Hepatocyte (in vitro differentiated cells): ENCODE measurements at regions not wholly inside any gene's neighbourhood (a gene's known extent, or its start where the extent isn't known, plus 50 kb on each side); places are given as distances from the start of the nearest gene placed in this dataset.

ENCODE experiments used
- DNase-seq: peaks from one replicate; pipeline ENCODE4 v3.0.0-alpha.2; 2016; ENCODE audit warnings: low spot score
- H2AFZ ChIP-seq: fragments of 200-600 bp; sonication (generic); 2 replicates; pipeline ENCODE4 v1.6.0; 2016; ENCODE audit warnings: antibody characterized with exemption, mild to moderate bottlenecking
- H3K27ac ChIP-seq: fragments of 200-600 bp; sonication (generic); 2 replicates; pipeline ENCODE4 v1.5.1; 2016; ENCODE audit warnings: mild to moderate bottlenecking
- H3K27me3 ChIP-seq: fragments of 200-600 bp; sonication (generic); 2 replicates; pipeline ENCODE4 v1.6.1; 2016
- H3K36me3 ChIP-seq: fragments of 200-600 bp; sonication (generic); replicated peaks from 2 replicates; pipeline ENCODE4 v1.5.1; 2016; ENCODE audit warnings: low read depth; ENCODE audit not compliant: insufficient read depth
- H3K4me1 ChIP-seq: fragments of 200-600 bp; sonication (generic); 2 replicates; pipeline ENCODE4 v1.5.1; 2016; ENCODE audit warnings: mild to moderate bottlenecking, moderate library complexity; ENCODE audit not compliant: insufficient read depth
- H3K4me2 ChIP-seq: fragments of 200-600 bp; sonication (generic); 2 replicates; pipeline ENCODE4 v1.6.0; 2016
- H3K4me3 ChIP-seq: fragments of 200-600 bp; sonication (generic); 2 replicates; pipeline ENCODE4 v1.5.1; 2016; ENCODE audit warnings: mild to moderate bottlenecking
- H3K79me2 ChIP-seq: fragments of 200-600 bp; sonication (generic); 2 replicates; pipeline ENCODE4 v1.6.0; 2017; ENCODE audit warnings: mild to moderate bottlenecking
- H3K9me2 ChIP-seq: fragments of 200-600 bp; sonication (generic); replicated peaks from 2 replicates; pipeline ENCODE4 v1.6.0; 2017; ENCODE audit warnings: mild to moderate bottlenecking; ENCODE audit not compliant: insufficient read depth
- H3K9me3 ChIP-seq: fragments of 200-600 bp; sonication (generic); 2 replicates; pipeline ENCODE4 v1.5.1; 2016; ENCODE audit warnings: low read depth, mild to moderate bottlenecking
- H4K20me1 ChIP-seq: fragments of 200-600 bp; sonication (generic); 2 replicates; pipeline ENCODE4 v1.6.0; 2016; ENCODE audit warnings: mild to moderate bottlenecking; ENCODE audit not compliant: insufficient read depth, poor library complexity, severe bottlenecking
- EZH2 ChIP-seq: fragments of 200-600 bp; sonication (generic); IDR thresholded peaks from 2 replicates; pipeline ENCODE4 v1.6.1; 2016; ENCODE audit warnings: antibody characterized with exemption, mild to moderate bottlenecking, borderline replicate concordance
- EZH2phosphoT487 ChIP-seq: fragments of 200-600 bp; sonication (generic); IDR thresholded peaks from one replicate; pipeline ENCODE4 v1.6.1; 2018; ENCODE audit warnings: antibody characterized with exemption, mild to moderate bottlenecking, low read depth, moderate library complexity; ENCODE audit not compliant: unreplicated experiment, severe bottlenecking
- WGBS: methylation state at CpG from one replicate; pipeline ENCODE4 v1.1.6; 2016; ENCODE audit warnings: low lambda C conversion rate; ENCODE audit errors: missing lambda C conversion rate; 5-methylcytosine and 5-hydroxymethylcytosine counted together
- TF ChIP-seq, protein P1 (sequence below): fragments of 200-600 bp; sonication (generic); IDR thresholded peaks from 2 replicates; pipeline ENCODE4 v1.5.1; 2016; ENCODE audit warnings: antibody characterized with exemption, mild to moderate bottlenecking; ENCODE audit not compliant: poor library complexity

DNA sequence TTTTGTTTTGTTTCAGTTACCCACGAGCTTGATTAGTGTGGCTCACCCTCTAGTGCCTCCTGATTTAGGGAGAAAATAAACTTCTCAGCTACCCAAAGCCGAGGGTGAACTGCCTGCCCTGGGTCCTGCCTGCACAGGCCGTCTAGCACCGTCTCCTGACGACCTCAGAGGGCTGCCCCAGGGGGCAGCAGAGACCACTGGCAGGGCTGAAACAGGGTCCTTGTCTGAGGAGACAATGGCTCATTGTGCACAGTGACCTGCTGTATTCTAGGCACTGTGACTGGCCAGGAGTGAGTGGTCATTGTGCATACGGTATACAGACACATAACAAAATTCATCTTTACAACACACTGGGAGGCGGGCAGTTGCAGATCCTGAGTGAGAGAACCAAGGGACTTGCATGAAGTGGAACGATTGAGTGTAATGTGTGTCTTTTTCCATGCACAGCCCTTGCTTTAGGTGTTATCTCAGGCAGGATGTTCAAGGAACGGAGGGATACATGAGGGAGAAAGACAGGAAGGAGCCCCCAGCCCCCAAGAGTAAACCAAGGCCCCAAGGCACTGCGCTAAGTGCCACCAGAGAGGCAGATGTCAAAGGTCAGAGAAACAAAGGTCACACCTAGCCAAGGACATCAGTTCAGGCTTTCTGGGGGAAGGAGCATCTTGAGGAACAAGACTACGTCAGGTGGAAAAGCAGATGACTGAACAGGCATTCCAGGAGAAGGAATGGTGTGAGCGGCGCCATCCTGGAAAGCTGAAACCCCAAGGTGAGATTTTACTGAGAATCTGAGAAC lies 421.3 kb downstream of the LPIN1 start:
- H3K4me1 ChIP-seq = no peaks in the 10 kb centered on the region
- peak overlapping the region; percentile 54 for H3K27ac ChIP-seq
- H3K9me3 ChIP-seq = no peaks in the 10 kb centered on the region
- no peak for DNase-seq
- H3K4me2 ChIP-seq = no peak overlapping the region
- H3K9me2 ChIP-seq = no peaks in the 10 kb centered on the region
- TF ChIP-seq EZH2 (no peak), EZH2phosphoT487 (no peak)
- TF ChIP-seq, protein P1, sequence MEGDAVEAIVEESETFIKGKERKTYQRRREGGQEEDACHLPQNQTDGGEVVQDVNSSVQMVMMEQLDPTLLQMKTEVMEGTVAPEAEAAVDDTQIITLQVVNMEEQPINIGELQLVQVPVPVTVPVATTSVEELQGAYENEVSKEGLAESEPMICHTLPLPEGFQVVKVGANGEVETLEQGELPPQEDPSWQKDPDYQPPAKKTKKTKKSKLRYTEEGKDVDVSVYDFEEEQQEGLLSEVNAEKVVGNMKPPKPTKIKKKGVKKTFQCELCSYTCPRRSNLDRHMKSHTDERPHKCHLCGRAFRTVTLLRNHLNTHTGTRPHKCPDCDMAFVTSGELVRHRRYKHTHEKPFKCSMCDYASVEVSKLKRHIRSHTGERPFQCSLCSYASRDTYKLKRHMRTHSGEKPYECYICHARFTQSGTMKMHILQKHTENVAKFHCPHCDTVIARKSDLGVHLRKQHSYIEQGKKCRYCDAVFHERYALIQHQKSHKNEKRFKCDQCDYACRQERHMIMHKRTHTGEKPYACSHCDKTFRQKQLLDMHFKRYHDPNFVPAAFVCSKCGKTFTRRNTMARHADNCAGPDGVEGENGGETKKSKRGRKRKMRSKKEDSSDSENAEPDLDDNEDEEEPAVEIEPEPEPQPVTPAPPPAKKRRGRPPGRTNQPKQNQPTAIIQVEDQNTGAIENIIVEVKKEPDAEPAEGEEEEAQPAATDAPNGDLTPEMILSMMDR = peak; percentile 15
- no peaks in the 10 kb centered on the region for H3K27me3 ChIP-seq
- H3K4me3 ChIP-seq = no peak overlapping the region
- H2AFZ ChIP-seq = no peak overlapping the region
- H3K36me3 ChIP-seq = no peaks in the 10 kb centered on the region
- WGBS = 74% methylated on average over 13 of the region's 13 CpGs
- H4K20me1 ChIP-seq = no peaks in the 10 kb centered on the region
- no peaks in the 10 kb centered on the region for H3K79me2 ChIP-seq

DNA sequence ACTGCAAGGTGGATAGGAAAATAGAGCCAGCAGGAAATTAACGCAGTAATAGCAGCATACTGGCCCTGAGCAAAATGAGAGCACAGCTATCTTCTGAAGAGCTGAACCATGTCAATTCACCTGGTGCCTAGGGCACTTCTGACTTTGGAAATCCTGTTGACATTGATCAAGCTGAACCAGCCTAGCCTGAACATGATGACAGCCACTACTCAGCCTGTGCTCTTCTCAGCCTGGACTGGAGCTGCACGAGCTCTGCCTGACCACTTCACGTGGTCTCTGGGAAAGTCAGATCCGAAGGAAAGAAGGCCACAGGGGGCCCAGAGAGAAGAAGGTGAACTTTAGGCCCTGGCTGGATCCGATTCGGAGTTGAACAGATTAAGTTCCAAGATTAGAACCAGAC lies 421.9 kb downstream of the LPIN1 start:
- peak overlapping the region; percentile 54 for H3K27ac ChIP-seq
- WGBS = 81% methylated on average over 6 of the region's 6 CpGs
- H3K36me3 ChIP-seq = no peaks in the 10 kb centered on the region
- no peak overlapping the region for H3K4me3 ChIP-seq
- H3K27me3 ChIP-seq = no peaks in the 10 kb centered on the region
- H3K9me3 ChIP-seq = no peaks in the 10 kb centered on the region
- H3K9me2 ChIP-seq = no peaks in the 10 kb centered on the region
- no peaks in the 10 kb centered on the region for H3K79me2 ChIP-seq
- no peak for DNase-seq
- TF ChIP-seq EZH2 (no peak), EZH2phosphoT487 (no peak)
- TF ChIP-seq, protein P1 = no peak
- no peaks in the 10 kb centered on the region for H4K20me1 ChIP-seq
- no peaks in the 10 kb centered on the region for H3K4me1 ChIP-seq
- no peak overlapping the region for H3K4me2 ChIP-seq
- no peak overlapping the region for H2AFZ ChIP-seq

DNA sequence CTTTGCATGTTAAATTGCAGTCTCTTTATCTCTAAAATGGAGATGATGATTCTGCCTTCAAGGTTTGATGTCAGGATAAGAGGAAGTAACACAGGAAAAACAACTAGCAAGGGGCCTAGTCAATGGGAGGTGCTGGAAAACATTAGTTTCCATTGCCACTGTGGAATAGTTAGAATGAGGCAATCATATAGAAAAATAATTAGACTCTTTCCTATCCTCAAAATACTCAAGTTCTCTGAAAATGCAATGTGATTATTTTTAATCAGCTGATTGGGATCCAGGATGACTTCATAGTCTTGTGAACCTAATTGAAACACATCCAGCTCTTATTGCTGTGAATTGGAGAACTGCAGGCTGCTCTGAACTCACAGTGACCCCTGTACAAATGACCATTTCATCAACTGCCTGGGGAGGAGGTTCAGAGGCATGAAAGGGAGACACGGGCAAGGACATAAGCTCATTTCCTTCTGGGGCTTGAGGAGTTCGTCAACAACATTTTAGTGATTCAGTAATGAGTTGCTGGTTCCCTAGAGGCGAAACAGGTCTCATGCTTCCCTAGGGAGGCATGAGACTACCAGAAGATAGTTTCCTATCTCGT lies 422.5 kb downstream of the LPIN1 start:
- DNase-seq = no peak

More for the DNA sequence above, 422.5 kb downstream of the LPIN1 start:
- no peaks in the 10 kb centered on the region for H4K20me1 ChIP-seq
- no peaks in the 10 kb centered on the region for H3K9me2 ChIP-seq
- no peak overlapping the region for H2AFZ ChIP-seq
- no peaks in the 10 kb centered on the region for H3K36me3 ChIP-seq
- H3K27ac ChIP-seq = peak overlapping the region; percentile 54
- H3K4me3 ChIP-seq = no peak overlapping the region
- TF ChIP-seq EZH2phosphoT487 (no peak), EZH2 (no peak)
- TF ChIP-seq, protein P1 = no peak
- no peaks in the 10 kb centered on the region for H3K27me3 ChIP-seq
- no peak overlapping the region for H3K4me2 ChIP-seq
- WGBS = 73% methylated on average over 4 of the region's 4 CpGs
- no peaks in the 10 kb centered on the region for H3K79me2 ChIP-seq
- H3K9me3 ChIP-seq = no peaks in the 10 kb centered on the region
- no peaks in the 10 kb centered on the region for H3K4me1 ChIP-seq
